Parathyroid adenoma (tissue), 2 donors: ENCODE measurements at regions not wholly inside any gene's neighbourhood (a gene's known extent, or its start where the extent isn't known, plus 50 kb on each side); places are given as distances from the start of the nearest gene placed in this dataset.

ENCODE experiments used
- H2AFZ ChIP-seq: fragments of 300-600 bp; sonication (generic); one replicate; pipeline ENCODE4 v1.7.0; 2017; ENCODE audit warnings: antibody characterized with exemption, mild to moderate bottlenecking
- H3K27ac ChIP-seq: fragments of 300-600 bp; sonication (generic); one replicate; pipeline ENCODE4 v1.7.0; 2017
- H3K27me3 ChIP-seq: fragments of 300-600 bp; sonication (generic); one replicate; pipeline ENCODE4 v1.7.0; 2017; ENCODE audit warnings: low read length; ENCODE audit not compliant: control insufficient read depth, insufficient read depth
- H3K36me3 ChIP-seq: fragments of 300-600 bp; sonication (generic); one replicate; pipeline ENCODE4 v1.7.0; 2017; ENCODE audit warnings: low read length; ENCODE audit not compliant: control insufficient read depth, insufficient read depth
- H3K4me1 ChIP-seq: fragments of 300-600 bp; sonication (generic); one replicate; pipeline ENCODE4 v1.7.0; 2017; ENCODE audit warnings: control low read depth
- H3K4me2 ChIP-seq: fragments of 300-600 bp; sonication (generic); one replicate; pipeline ENCODE4 v1.7.0; 2017; ENCODE audit warnings: low read length
- H3K4me3 ChIP-seq: fragments of 300-600 bp; sonication (generic); one replicate; pipeline ENCODE4 v1.7.0; 2017; ENCODE audit warnings: low read depth, low read length
- H3K79me2 ChIP-seq: fragments of 300-600 bp; sonication (generic); one replicate; pipeline ENCODE4 v1.7.0; 2017; ENCODE audit warnings: control low read depth
- H3K9ac ChIP-seq: fragments of 300-600 bp; sonication (generic); one replicate; pipeline ENCODE4 v1.7.0; 2017; ENCODE audit warnings: mild to moderate bottlenecking
- H3K9me3 ChIP-seq: fragments of 300-600 bp; sonication (generic); one replicate; pipeline ENCODE4 v1.7.0; 2017; ENCODE audit warnings: low read length; ENCODE audit not compliant: control insufficient read depth
- TF ChIP-seq, protein P1 (sequence below): fragments of 300-600 bp; sonication (generic); IDR thresholded peaks from one replicate; pipeline ENCODE4 v1.7.0; 2017; ENCODE audit warnings: antibody characterized with exemption, mild to moderate bottlenecking
- donor health status: primary hyperparathyroidism.

- H3K4me3 ChIP-seq, result no peak overlapping the region
- no peak overlapping the region for H3K27ac ChIP-seq
- TF ChIP-seq, protein P1, sequence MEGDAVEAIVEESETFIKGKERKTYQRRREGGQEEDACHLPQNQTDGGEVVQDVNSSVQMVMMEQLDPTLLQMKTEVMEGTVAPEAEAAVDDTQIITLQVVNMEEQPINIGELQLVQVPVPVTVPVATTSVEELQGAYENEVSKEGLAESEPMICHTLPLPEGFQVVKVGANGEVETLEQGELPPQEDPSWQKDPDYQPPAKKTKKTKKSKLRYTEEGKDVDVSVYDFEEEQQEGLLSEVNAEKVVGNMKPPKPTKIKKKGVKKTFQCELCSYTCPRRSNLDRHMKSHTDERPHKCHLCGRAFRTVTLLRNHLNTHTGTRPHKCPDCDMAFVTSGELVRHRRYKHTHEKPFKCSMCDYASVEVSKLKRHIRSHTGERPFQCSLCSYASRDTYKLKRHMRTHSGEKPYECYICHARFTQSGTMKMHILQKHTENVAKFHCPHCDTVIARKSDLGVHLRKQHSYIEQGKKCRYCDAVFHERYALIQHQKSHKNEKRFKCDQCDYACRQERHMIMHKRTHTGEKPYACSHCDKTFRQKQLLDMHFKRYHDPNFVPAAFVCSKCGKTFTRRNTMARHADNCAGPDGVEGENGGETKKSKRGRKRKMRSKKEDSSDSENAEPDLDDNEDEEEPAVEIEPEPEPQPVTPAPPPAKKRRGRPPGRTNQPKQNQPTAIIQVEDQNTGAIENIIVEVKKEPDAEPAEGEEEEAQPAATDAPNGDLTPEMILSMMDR, result no peak
- no peaks in the 10 kb centered on the region for H3K9me3 ChIP-seq
- no peaks in the 10 kb centered on the region for H3K27me3 ChIP-seq
- H2AFZ ChIP-seq, result no peak overlapping the region
- H3K4me2 ChIP-seq, result no peak overlapping the region
- no peaks in the 10 kb centered on the region for H3K79me2 ChIP-seq
- H3K9ac ChIP-seq, result no peak overlapping the region
- H3K36me3 ChIP-seq, result no peaks in the 10 kb centered on the region
- H3K4me1 ChIP-seq, result no peaks in the 10 kb centered on the region
Measured at GRCh38 chr2:225190987-225191386, 148.7 kb upstream of the DOCK10 start.

DNA sequence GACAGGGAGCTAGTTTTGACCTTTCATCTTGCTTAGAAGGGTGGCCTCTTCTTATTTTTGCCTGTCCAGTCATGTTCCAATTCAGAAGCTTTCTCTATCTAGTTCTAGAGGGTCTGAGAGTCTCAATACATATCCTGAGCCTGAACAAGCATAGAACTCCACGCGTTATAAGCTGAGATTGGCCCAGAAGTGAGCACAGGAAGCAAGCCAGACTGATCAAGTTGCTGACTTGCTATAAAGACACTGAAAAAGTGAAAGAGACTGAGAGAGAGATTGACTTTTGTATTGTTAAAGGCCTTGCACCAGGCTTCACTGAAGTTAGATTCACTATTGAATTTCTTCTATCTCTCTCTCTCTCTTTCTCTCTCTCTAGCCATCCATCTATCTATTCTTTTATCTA is 142.7 kb upstream of the DOCK10 start:
- TF ChIP-seq, protein P1, result no peak
- H3K36me3 ChIP-seq, result no peaks in the 10 kb centered on the region
- H2AFZ ChIP-seq, result no peak overlapping the region
- no peak overlapping the region for H3K4me3 ChIP-seq
- no peak overlapping the region for H3K9ac ChIP-seq
- no peaks in the 10 kb centered on the region for H3K4me1 ChIP-seq
- H3K4me2 ChIP-seq, result no peak overlapping the region
- H3K79me2 ChIP-seq, result no peaks in the 10 kb centered on the region
- no peaks in the 10 kb centered on the region for H3K9me3 ChIP-seq
- H3K27ac ChIP-seq, result no peak overlapping the region
- H3K27me3 ChIP-seq, result no peaks in the 10 kb centered on the region

GRCh38 chr2:225182126-225182525 is 139.9 kb upstream of the DOCK10 start:
- Histone ChIP-seq H3K27me3 (no peaks in the 10 kb centered on the region), H3K27ac (no peak overlapping the region), H2AFZ (no peak overlapping the region), H3K79me2 (no peaks in the 10 kb centered on the region), H3K36me3 (no peaks in the 10 kb centered on the region), H3K4me2 (no peak overlapping the region), H3K9ac (no peak overlapping the region), H3K4me3 (no peak overlapping the region), H3K9me3 (no peaks in the 10 kb centered on the region), H3K4me1 (no peaks in the 10 kb centered on the region)
- TF ChIP-seq, protein P1, result no peak

DNA sequence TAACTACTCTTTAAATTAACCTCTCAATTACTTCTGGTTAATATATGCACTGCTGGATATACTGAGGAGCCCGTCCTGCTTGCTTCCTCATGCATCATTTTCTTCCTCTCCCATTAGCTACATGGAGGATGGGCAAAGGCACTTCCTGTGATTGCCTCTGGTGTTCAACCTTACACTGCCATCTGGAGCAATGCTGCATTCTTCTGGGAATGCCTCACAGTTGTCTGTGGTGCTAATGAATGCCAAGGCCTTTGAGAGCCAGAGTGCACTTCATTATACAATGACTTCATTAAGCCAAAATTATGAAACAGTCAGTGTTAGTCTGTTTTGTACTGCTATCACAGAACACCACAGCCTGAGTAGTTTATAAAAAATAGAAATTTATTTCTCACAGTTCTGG is 134.8 kb upstream of the DOCK10 start:
- H3K36me3 ChIP-seq, result no peaks in the 10 kb centered on the region
- TF ChIP-seq, protein P1, result no peak
- no peaks in the 10 kb centered on the region for H3K79me2 ChIP-seq
- no peaks in the 10 kb centered on the region for H3K4me1 ChIP-seq
- no peaks in the 10 kb centered on the region for H3K27me3 ChIP-seq
- no peak overlapping the region for H2AFZ ChIP-seq
- no peaks in the 10 kb centered on the region for H3K9me3 ChIP-seq
- no peak overlapping the region for H3K9ac ChIP-seq
- H3K4me2 ChIP-seq, result no peak overlapping the region
- no peak overlapping the region for H3K4me3 ChIP-seq
- no peak overlapping the region for H3K27ac ChIP-seq

DNA sequence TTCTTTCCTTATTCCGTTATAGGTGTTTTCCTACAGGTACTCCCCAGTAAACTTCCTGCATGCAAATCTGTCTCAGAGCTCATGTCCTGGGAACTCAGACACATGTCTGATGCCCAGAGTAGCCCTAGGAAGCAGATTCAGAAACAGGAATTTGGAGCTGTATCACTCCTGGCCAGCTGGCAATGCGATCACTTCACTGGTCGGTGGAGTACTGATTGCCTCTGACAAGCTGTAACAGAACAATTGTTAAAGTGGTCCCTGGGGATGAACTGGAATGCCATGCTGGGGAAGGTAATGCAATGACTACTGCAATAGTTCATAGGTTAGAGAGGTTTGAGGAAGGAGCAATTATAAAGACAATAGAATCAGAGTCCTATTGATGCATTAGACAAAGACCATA is 131.6 kb upstream of the DOCK10 start:
- Histone ChIP-seq H3K9ac (no peak overlapping the region), H3K9me3 (no peaks in the 10 kb centered on the region), H3K27ac (no peak overlapping the region), H3K4me1 (no peaks in the 10 kb centered on the region), H3K4me3 (no peak overlapping the region), H3K27me3 (no peaks in the 10 kb centered on the region), H2AFZ (no peak overlapping the region), H3K4me2 (no peak overlapping the region), H3K36me3 (no peaks in the 10 kb centered on the region), H3K79me2 (no peaks in the 10 kb centered on the region)
- TF ChIP-seq, protein P1, result no peak
